ENCODE measurements at regions not wholly inside any gene's neighbourhood (a gene's known extent, or its start where the extent isn't known, plus 50 kb on each side); places are given as distances from the start of the nearest gene placed in this dataset.

DNA sequence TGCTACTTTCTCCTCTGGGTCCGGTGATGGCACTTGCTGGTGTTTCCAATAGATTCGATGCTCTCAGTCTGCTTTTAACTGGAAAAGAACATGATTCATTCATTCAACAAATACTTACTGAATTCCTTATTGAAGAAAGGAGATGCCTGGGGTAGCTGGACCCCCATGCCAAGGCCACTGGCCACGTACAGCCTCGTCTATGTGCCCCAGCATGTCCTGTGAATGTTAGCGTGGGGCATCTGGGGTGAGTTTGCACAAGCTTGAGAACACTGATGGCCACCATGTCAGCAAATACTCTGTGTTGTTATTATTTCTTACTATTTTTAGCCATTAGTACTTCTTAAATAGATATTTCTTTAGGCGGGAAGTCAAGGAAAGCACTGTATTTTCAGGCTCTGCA is 112.0 kb upstream of the OXGR1 start:
- H3K27ac ChIP-seq = no peak overlapping the region
- no peaks in the 10 kb centered on the region for H3K27me3 ChIP-seq
- H3K4me3 ChIP-seq = no peak overlapping the region
- intact Hi-C loops (cut with DNase I; ENCODE audit: low total_unique reads) = no loop called here
- H3K9me3 ChIP-seq = no peaks in the 10 kb centered on the region
- no peaks in the 10 kb centered on the region for H3K36me3 ChIP-seq
- DNase-seq (ENCODE audit: low spot score in 2 of 2) = no peak
- no peak for TF ChIP-seq POLR2A (IDR thresholded peaks at IDR 0.05)
- no peak for TF ChIP-seq POLR2AphosphoS5 (IDR thresholded peaks at IDR 0.05)
- TF ChIP-seq, protein P1, sequence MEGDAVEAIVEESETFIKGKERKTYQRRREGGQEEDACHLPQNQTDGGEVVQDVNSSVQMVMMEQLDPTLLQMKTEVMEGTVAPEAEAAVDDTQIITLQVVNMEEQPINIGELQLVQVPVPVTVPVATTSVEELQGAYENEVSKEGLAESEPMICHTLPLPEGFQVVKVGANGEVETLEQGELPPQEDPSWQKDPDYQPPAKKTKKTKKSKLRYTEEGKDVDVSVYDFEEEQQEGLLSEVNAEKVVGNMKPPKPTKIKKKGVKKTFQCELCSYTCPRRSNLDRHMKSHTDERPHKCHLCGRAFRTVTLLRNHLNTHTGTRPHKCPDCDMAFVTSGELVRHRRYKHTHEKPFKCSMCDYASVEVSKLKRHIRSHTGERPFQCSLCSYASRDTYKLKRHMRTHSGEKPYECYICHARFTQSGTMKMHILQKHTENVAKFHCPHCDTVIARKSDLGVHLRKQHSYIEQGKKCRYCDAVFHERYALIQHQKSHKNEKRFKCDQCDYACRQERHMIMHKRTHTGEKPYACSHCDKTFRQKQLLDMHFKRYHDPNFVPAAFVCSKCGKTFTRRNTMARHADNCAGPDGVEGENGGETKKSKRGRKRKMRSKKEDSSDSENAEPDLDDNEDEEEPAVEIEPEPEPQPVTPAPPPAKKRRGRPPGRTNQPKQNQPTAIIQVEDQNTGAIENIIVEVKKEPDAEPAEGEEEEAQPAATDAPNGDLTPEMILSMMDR (IDR thresholded peaks at IDR 0.05) = no peak
- H3K4me1 ChIP-seq = no peaks in the 10 kb centered on the region

DNA sequence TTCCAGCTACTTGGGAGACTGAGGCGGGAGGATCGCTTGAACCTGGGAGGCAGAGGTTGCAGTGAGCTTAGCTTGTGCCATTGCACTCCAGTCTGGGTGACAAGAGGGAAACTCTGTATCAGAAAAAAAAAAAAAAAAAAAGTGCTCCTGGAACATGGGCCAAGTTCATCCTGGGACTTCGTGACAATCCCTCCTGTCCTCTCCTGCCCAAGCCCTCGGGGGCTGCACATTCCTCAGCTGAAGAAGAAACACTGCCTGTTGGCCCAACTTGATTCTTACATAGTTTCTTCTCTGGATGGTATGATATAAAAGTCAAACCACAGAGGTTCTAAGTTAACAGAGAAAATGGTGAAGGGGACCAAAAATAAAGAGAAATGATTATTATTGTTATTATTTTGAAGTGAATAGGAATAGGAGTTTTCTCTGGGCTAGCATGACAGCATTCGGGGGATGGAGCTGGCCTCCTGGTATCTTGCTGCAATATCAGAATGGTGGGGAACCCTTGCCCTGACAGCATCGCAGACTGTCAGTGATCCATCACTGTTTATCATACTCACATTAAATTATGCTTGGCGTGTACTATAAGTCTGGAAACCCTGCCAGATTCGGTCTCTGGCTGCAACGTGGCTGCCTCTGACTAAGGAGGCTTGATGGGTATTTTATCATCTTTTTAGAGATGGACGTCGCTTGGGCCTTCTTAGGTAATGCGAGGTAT is 113.7 kb upstream of the OXGR1 start:
- peak overlapping the region; percentile 26 to 40 for H3K27ac ChIP-seq
- no peak overlapping the region for H3K4me3 ChIP-seq
- H3K27me3 ChIP-seq = no peaks in the 10 kb centered on the region
- intact Hi-C loops (cut with DNase I; ENCODE audit: low total_unique reads) = no loop called here
- DNase-seq (ENCODE audit: low spot score in 2 of 2) = peak in 1 of 2 donors; percentile 70
- H3K4me1 ChIP-seq = no peaks in the 10 kb centered on the region
- H3K9me3 ChIP-seq = no peaks in the 10 kb centered on the region
- TF ChIP-seq, protein P1 (IDR thresholded peaks at IDR 0.05) = no peak
- no peak for TF ChIP-seq POLR2A (IDR thresholded peaks at IDR 0.05)
- TF ChIP-seq POLR2AphosphoS5 (IDR thresholded peaks at IDR 0.05) = no peak
- no peaks in the 10 kb centered on the region for H3K36me3 ChIP-seq

GRCh38 chr13:97108530-97108900 is 113.6 kb upstream of the MBNL2 start:
- Histone ChIP-seq H3K4me3 (no peak overlapping the region), H3K4me1 (no peaks in the 10 kb centered on the region), H3K27me3 (no peaks in the 10 kb centered on the region), H3K27ac (peak overlapping the region; percentile 26 to 48), H3K9me3 (no peaks in the 10 kb centered on the region), H3K36me3 (no peaks in the 10 kb centered on the region)
- intact Hi-C loops (cut with DNase I; ENCODE audit: low total_unique reads) = no loop called here
- TF ChIP-seq POLR2AphosphoS5 (IDR thresholded peaks at IDR 0.05) = no peak
- no peak for TF ChIP-seq POLR2A (IDR thresholded peaks at IDR 0.05)
- TF ChIP-seq, protein P1 (IDR thresholded peaks at IDR 0.05) = no peak
- no peak for DNase-seq (ENCODE audit: low spot score in 2 of 2)

GRCh38 chr13:97109256-97109655 is 112.9 kb upstream of the MBNL2 start:
- no peaks in the 10 kb centered on the region for H3K4me1 ChIP-seq
- H3K36me3 ChIP-seq = no peaks in the 10 kb centered on the region
- no peak for TF ChIP-seq POLR2A (IDR thresholded peaks at IDR 0.05)
- TF ChIP-seq POLR2AphosphoS5 (IDR thresholded peaks at IDR 0.05) = no peak
- TF ChIP-seq, protein P1 (IDR thresholded peaks at IDR 0.05) = no peak
- no peaks in the 10 kb centered on the region for H3K9me3 ChIP-seq
- intact Hi-C loops (cut with DNase I; ENCODE audit: low total_unique reads) = no loop called here
- H3K4me3 ChIP-seq = peak overlapping the region in 1 of 3 donors; percentile 34
- DNase-seq (ENCODE audit: low spot score in 2 of 2) = no peak
- peak overlapping the region; percentile 1 to 50 for H3K27ac ChIP-seq
- no peaks in the 10 kb centered on the region for H3K27me3 ChIP-seq

DNA sequence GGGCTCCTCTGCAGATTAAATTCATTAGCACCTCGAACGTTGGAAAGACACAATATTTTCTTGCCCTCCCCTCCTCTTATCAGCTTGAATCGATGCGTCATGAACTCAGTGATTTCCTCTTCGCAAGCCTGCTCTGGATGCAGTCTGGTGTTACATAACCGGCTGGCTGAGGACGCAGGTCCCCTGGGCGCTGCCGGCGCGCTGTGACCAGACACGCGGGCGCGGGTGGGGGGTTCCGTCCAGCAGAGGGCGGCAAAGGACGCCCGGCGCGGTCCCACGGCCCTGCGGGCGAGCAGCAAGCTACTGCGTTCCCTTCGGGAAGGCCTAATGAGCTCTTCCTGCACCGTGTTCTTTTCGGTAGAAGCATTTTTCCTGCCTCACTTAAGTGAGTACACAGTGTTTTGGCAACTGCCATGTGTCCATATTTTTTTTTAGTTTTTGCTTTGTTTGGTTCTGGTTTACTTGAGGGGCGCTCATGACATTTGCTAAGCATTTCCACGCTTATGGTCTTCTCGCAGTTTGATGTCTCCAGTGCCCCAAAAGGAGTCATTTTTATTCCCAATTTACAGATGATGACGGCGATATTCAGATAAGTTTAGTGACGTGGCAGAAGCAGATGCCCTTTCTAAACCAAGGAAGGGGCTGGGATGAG is 112.2 kb upstream of the MBNL2 start:
- Histone ChIP-seq H3K27me3 (no peaks in the 10 kb centered on the region), H3K27ac (peak overlapping the region; percentile 1 to 50), H3K4me1 (no peaks in the 10 kb centered on the region), H3K9me3 (no peaks in the 10 kb centered on the region), H3K36me3 (no peaks in the 10 kb centered on the region), H3K4me3 (peak overlapping the region in 2 of 3 donors; percentile 18 to 34)
- TF ChIP-seq POLR2A (IDR thresholded peaks at IDR 0.05) (no peak), POLR2AphosphoS5 (IDR thresholded peaks at IDR 0.05) (peak; percentile 84 to 96 (median 91))
- TF ChIP-seq, protein P1 (IDR thresholded peaks at IDR 0.05) = peak; percentile 92 to 97 (median 93)
- DNase-seq (ENCODE audit: low spot score in 2 of 2) = peak; percentile 80 to 92
- intact Hi-C loops (cut with DNase I; ENCODE audit: low total_unique reads) = loop anchor here (10.0 kb wide), 2 partner anchors 115 to 235 kb away; partner anchors contain the start of gene MBNL2
